ENCODE measurements at regions not wholly inside any gene's neighbourhood (a gene's known extent, or its start where the extent isn't known, plus 50 kb on each side); places are given as distances from the start of the nearest gene placed in this dataset.

DNA sequence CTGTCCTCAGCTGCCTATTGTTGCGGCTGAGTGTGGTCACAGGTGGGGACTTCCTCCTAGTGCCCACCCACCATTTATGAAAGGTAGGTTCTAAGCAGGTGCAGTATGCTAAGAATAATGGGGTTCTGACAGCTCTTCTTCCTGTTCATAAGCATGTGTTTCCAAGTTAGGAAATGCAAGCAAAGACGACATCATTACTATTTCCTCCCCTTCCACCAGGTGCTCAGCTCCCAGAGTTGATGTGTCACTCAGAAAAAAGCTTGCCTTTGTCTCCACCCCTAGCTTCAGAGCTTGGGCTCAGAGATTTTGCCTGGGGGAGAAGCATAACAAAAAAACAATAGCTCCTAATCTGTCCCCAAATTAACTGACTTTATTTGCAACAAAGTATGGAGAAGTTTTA lies 1076.7 kb downstream of the NR2F1-AS1 start:
- no peaks in the 10 kb centered on the region for H3K4me1 ChIP-seq
- H3K27ac ChIP-seq, result no peak overlapping the region
- 67% methylated on average over 2 of the region's 2 CpGs; no CpG with 5 or more reads in 1 of the 2 donors for WGBS, 2 donors (ENCODE audit: low coverage in 1 of 2)
- no peaks in the 10 kb centered on the region for H3K36me3 ChIP-seq
- no peak for TF ChIP-seq POLR2A (IDR thresholded peaks at IDR 0.05)
- TF ChIP-seq EP300 (IDR thresholded peaks at IDR 0.05), result no peak
- TF ChIP-seq POLR2AphosphoS5 (IDR thresholded peaks at IDR 0.05), result no peak
- TF ChIP-seq CTCF (IDR thresholded peaks at IDR 0.05), result no peak
- no peak overlapping the region for H3K4me3 ChIP-seq
- peaks cover 0 to 14% (median 0%) of the 10 kb centered on the region in 3 donors for H3K9me3 ChIP-seq
- ATAC-seq, result no peak
- H3K27me3 ChIP-seq, result no peaks in the 10 kb centered on the region

- H3K4me3 ChIP-seq, result no peak overlapping the region
- no peak for TF ChIP-seq CTCF (IDR thresholded peaks at IDR 0.05)
- no peak for TF ChIP-seq POLR2AphosphoS5 (IDR thresholded peaks at IDR 0.05)
- no peak for TF ChIP-seq POLR2A (IDR thresholded peaks at IDR 0.05)
- TF ChIP-seq EP300 (IDR thresholded peaks at IDR 0.05), result no peak
- H3K27ac ChIP-seq, result no peak overlapping the region
- H3K4me1 ChIP-seq, result no peaks in the 10 kb centered on the region
- ATAC-seq, result no peak
- no peaks in the 10 kb centered on the region for H3K36me3 ChIP-seq
- H3K9me3 ChIP-seq, result no peaks in the 10 kb centered on the region
- H3K27me3 ChIP-seq, result no peaks in the 10 kb centered on the region
- 90% methylated on average over 2 of the region's 2 CpGs for WGBS, 2 donors (ENCODE audit: low coverage in 1 of 2)
Measured at GRCh38 chr5:92500752-92501151, 1080.3 kb downstream of the NR2F1-AS1 start.

GRCh38 chr5:92496545-92496944 lies 1084.5 kb downstream of the NR2F1-AS1 start:
- Histone ChIP-seq H3K9me3 (no peaks in the 10 kb centered on the region), H3K27ac (no peak overlapping the region), H3K36me3 (no peaks in the 10 kb centered on the region), H3K27me3 (no peaks in the 10 kb centered on the region), H3K4me1 (no peaks in the 10 kb centered on the region), H3K4me3 (no peak overlapping the region)
- ATAC-seq, result no peak
- TF ChIP-seq CTCF (IDR thresholded peaks at IDR 0.05) (no peak), POLR2AphosphoS5 (IDR thresholded peaks at IDR 0.05) (no peak), EP300 (IDR thresholded peaks at IDR 0.05) (no peak), POLR2A (IDR thresholded peaks at IDR 0.05) (no peak)

DNA sequence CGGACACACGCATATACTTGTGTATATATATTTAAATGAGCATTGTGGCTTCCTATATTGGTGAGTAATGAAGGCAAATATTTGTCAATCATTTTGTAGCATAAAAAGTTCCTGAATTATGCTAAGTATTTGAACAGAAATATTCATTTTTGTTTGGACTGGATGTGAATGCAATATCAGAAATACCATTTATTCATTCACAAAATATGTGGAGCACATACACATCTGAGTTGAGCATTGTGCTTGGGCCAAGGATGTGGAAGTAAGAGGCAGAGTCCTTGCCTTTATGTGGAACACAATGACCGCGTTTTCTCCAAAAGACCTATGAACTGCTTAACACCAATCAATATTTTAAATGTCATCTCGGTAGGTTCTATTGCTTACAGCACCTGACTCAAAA lies 1086.5 kb downstream of the NR2F1-AS1 start:
- H3K27ac ChIP-seq, result no peak overlapping the region
- no peak overlapping the region for H3K4me3 ChIP-seq
- H3K4me1 ChIP-seq, result no peaks in the 10 kb centered on the region
- ATAC-seq, result no peak
- H3K36me3 ChIP-seq, result no peaks in the 10 kb centered on the region
- no peaks in the 10 kb centered on the region for H3K9me3 ChIP-seq
- H3K27me3 ChIP-seq, result no peaks in the 10 kb centered on the region
- WGBS, 2 donors (ENCODE audit: low coverage in 1 of 2), result 69 to 79% methylated on average over 5 of the region's 5 CpGs
- TF ChIP-seq POLR2AphosphoS5 (IDR thresholded peaks at IDR 0.05) (no peak), POLR2A (IDR thresholded peaks at IDR 0.05) (no peak), EP300 (IDR thresholded peaks at IDR 0.05) (no peak), CTCF (IDR thresholded peaks at IDR 0.05) (no peak)

DNA sequence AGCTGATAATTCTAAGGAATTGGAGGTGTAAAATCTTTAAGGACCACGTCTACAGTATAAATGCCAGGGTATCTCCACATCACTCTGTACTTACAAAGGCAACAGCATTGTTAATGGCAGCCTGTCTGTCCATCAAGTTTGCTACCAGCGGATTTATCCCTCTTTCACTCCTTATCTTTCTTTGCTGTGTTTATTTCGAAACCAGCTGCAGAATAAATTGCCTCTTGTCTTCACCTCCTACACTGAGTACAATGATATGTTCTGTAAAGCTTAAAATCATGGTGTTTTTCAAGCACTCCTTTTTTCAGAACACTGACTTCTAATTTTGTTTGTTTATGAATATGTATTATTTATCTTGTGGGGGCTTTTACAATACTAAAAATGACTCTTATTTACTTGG lies 1088.1 kb downstream of the NR2F1-AS1 start:
- no peaks in the 10 kb centered on the region for H3K36me3 ChIP-seq
- TF ChIP-seq POLR2A (IDR thresholded peaks at IDR 0.05), result no peak
- no peak for TF ChIP-seq CTCF (IDR thresholded peaks at IDR 0.05)
- no peak for TF ChIP-seq POLR2AphosphoS5 (IDR thresholded peaks at IDR 0.05)
- no peak for TF ChIP-seq EP300 (IDR thresholded peaks at IDR 0.05)
- 38 to 66% methylated on average over 3 of the region's 3 CpGs for WGBS, 2 donors (ENCODE audit: low coverage in 1 of 2)
- no peaks in the 10 kb centered on the region for H3K27me3 ChIP-seq
- H3K9me3 ChIP-seq, result no peaks in the 10 kb centered on the region
- no peak for ATAC-seq
- H3K27ac ChIP-seq, result no peak overlapping the region
- H3K4me1 ChIP-seq, result no peaks in the 10 kb centered on the region
- no peak overlapping the region for H3K4me3 ChIP-seq
